Keratinocyte (primary cell): ENCODE measurements at regions not wholly inside any gene's neighbourhood (a gene's known extent, or its start where the extent isn't known, plus 50 kb on each side); places are given as distances from the start of the nearest gene placed in this dataset.

Source experiments
- DNase-seq: peaks from one replicate; pipeline ENCODE4 v3.0.0-alpha.2; 2011; ENCODE audit warnings: low read depth, missing footprints, low spot score
- FAIRE-seq: peaks from 2 replicates; lab custom pipeline; 2011; peaks lifted over from hg19 to GRCh38; lab: Jason Lieb, UNC
- H2AFZ ChIP-seq: 2 replicates; pipeline ENCODE4 v1.6.0; 2012; ENCODE audit warnings: low read length, control low read depth, inconsistent platforms; ENCODE audit not compliant: control insufficient read depth
- H3K27ac ChIP-seq: 2 replicates; pipeline ENCODE4 v1.5.1; 2011; ENCODE audit warnings: low read length; ENCODE audit not compliant: control insufficient read depth, insufficient read depth
- H3K27me3 ChIP-seq: 3 replicates; pipeline ENCODE4 v1.6.0; 2011; ENCODE audit warnings: low read length; ENCODE audit not compliant: control insufficient read depth, insufficient read depth; ENCODE audit errors: extremely low read depth
- H3K36me3 ChIP-seq, 2 experiments: 2 replicates in 1 of 2; 3 replicates in 1 of 2; pipeline ENCODE4 v1.5.1; 2011; ENCODE audit warnings: low read length in 2 of 2, mild to moderate bottlenecking in 1 of 2; ENCODE audit not compliant: control insufficient read depth in 2 of 2, insufficient read depth in 2 of 2; ENCODE audit errors: extremely low read depth in 1 of 2
- H3K4me1 ChIP-seq: 3 replicates; pipeline ENCODE4 v1.5.1; 2011; ENCODE audit warnings: low read length; ENCODE audit not compliant: control insufficient read depth, insufficient read depth; ENCODE audit errors: extremely low read depth
- H3K4me2 ChIP-seq: 3 replicates; pipeline ENCODE4 v1.6.0; 2011; ENCODE audit warnings: low read depth, low read length; ENCODE audit not compliant: control insufficient read depth, insufficient read depth; ENCODE audit errors: extremely low read depth
- H3K4me3 ChIP-seq, 3 experiments: fragments of 200-600 bp in 1 of 3; sonication (generic) in 1 of 3; 2 replicates in 2 of 3; 3 replicates in 1 of 3; pipeline ENCODE4 v1.5.1; 2011 to 2016; ENCODE audit warnings: low read length in 3 of 3, mild to moderate bottlenecking in 3 of 3, control low read depth in 2 of 3, inconsistent platforms in 1 of 3, low read depth in 1 of 3, mixed read lengths in 1 of 3, mixed run types in 1 of 3, moderate library complexity in 1 of 3; ENCODE audit not compliant: control insufficient read depth in 2 of 3, insufficient read depth in 2 of 3; ENCODE audit errors: extremely low read depth in 1 of 3
- H3K79me2 ChIP-seq: 2 replicates; pipeline ENCODE4 v1.6.0; 2012; ENCODE audit warnings: low read length; ENCODE audit not compliant: control insufficient read depth, insufficient read depth
- H3K9ac ChIP-seq: 3 replicates; pipeline ENCODE4 v1.6.0; 2011; ENCODE audit warnings: low read length; ENCODE audit not compliant: control insufficient read depth, insufficient read depth; ENCODE audit errors: extremely low read depth
- H3K9me1 ChIP-seq: 3 replicates; pipeline ENCODE4 v1.6.0; 2011; ENCODE audit warnings: low read length; ENCODE audit not compliant: control insufficient read depth, insufficient read depth; ENCODE audit errors: extremely low read depth
- H3K9me3 ChIP-seq: 2 replicates; pipeline ENCODE4 v1.5.1; 2012; ENCODE audit warnings: low read depth, low read length; ENCODE audit not compliant: control insufficient read depth
- H4K20me1 ChIP-seq: 3 replicates; pipeline ENCODE4 v1.6.0; 2011; ENCODE audit warnings: low read length; ENCODE audit not compliant: control insufficient read depth, insufficient read depth; ENCODE audit errors: extremely low read depth
- EZH2 ChIP-seq: IDR thresholded peaks from one replicate; pipeline ENCODE4 v1.6.1; 2012; ENCODE audit warnings: inconsistent platforms, mild to moderate bottlenecking, low read length, moderate library complexity
- dilution Hi-C: fragments of 300-500 bp; cut with MboI; formaldehyde crosslinking; loops from one replicate; pipeline ENCODE4 v1.7.0; 2020; ENCODE audit warnings: low sequenced_read_pairs; ENCODE audit not compliant: extremely low pct_ligation_motif_present
- TF ChIP-seq, protein P1 (sequence below), 3 experiments: IDR thresholded peaks in 1 of 3; conservative IDR thresholded peaks in 1 of 3; optimal IDR thresholded peaks in 1 of 3; 2 replicates in 2 of 3; 3 replicates in 1 of 3; pipeline versions ENCODE3 to v1.5.1; 2011; ENCODE audit warnings: low read length in 3 of 3, mild to moderate bottlenecking in 3 of 3, moderate library complexity in 2 of 3, control low read depth in 1 of 3, inconsistent platforms in 1 of 3; ENCODE audit not compliant: insufficient read depth in 2 of 3; ENCODE audit errors: extremely low read depth in 1 of 3

DNA sequence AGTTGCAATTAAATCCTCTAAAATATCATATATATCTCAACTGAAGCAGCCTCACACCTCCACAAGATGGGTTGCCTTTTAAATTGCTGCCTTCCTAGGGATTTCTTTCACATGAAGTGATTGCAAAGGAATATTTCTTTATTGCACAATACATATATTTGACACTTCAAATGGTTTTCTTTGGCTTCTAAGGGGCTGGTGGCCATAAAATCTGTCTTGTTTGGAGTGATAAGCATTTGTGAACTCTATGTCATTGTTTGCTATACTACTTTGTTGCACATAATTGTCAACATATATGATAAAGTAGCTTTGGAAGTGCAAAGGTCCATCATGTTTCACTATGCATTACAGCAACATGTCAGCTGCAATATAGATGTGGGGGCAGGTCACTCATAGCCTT, 2380.9 kb downstream of the PCDH9 start:
- Histone ChIP-seq H3K4me3 (no peak overlapping the region), H3K4me2 (no peak overlapping the region), H3K27ac (no peak overlapping the region), H3K9ac (no peak overlapping the region), H3K27me3 (no peaks in the 10 kb centered on the region), H2AFZ (no peak overlapping the region), H4K20me1 (no peaks in the 10 kb centered on the region), H3K4me1 (no peaks in the 10 kb centered on the region), H3K9me1 (no peaks in the 10 kb centered on the region), H3K79me2 (no peaks in the 10 kb centered on the region), H3K36me3 (no peaks in the 10 kb centered on the region), H3K9me3 (no peaks in the 10 kb centered on the region)
- TF ChIP-seq, protein P1, sequence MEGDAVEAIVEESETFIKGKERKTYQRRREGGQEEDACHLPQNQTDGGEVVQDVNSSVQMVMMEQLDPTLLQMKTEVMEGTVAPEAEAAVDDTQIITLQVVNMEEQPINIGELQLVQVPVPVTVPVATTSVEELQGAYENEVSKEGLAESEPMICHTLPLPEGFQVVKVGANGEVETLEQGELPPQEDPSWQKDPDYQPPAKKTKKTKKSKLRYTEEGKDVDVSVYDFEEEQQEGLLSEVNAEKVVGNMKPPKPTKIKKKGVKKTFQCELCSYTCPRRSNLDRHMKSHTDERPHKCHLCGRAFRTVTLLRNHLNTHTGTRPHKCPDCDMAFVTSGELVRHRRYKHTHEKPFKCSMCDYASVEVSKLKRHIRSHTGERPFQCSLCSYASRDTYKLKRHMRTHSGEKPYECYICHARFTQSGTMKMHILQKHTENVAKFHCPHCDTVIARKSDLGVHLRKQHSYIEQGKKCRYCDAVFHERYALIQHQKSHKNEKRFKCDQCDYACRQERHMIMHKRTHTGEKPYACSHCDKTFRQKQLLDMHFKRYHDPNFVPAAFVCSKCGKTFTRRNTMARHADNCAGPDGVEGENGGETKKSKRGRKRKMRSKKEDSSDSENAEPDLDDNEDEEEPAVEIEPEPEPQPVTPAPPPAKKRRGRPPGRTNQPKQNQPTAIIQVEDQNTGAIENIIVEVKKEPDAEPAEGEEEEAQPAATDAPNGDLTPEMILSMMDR (optimal IDR thresholded peaks at IDR 0.05 in 1 of 3, IDR thresholded peaks at IDR 0.05 in 1 of 3, conservative IDR thresholded peaks at IDR 0.05 in 1 of 3; ENCODE audit: extremely low read depth in 1 of 3, insufficient read depth in 2 of 3, low read length in 3 of 3) = no peak
- no peak for TF ChIP-seq EZH2
- FAIRE-seq = no peak
- dilution Hi-C loops = no loop called here
- no peak for DNase-seq

DNA sequence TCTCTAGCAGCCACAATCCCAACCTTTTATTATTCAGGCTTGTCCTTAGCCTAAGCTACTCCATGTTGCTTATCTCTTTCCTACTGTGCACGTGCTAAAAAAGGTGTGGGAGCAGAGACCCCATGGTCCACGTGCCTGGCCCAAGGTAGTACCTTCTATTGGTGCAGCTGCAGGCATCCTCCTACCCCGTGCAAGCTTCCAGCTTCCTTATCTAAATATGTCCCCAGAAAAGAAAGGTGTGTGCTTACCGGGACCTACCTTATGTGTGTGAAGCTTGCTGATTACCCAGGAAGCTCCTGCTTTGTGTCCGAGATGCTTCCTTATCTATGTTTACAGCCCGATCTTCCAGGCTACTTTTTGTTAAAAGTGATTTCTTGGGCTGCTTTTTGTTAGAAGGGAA, 2382.4 kb downstream of the PCDH9 start:
- no peaks in the 10 kb centered on the region for H3K27me3 ChIP-seq
- H3K4me2 ChIP-seq = no peak overlapping the region
- no peak for DNase-seq
- TF ChIP-seq, protein P1 (optimal IDR thresholded peaks at IDR 0.05 in 1 of 3, IDR thresholded peaks at IDR 0.05 in 1 of 3, conservative IDR thresholded peaks at IDR 0.05 in 1 of 3; ENCODE audit: extremely low read depth in 1 of 3, insufficient read depth in 2 of 3, low read length in 3 of 3) = no peak
- TF ChIP-seq EZH2 = no peak
- H3K9me3 ChIP-seq = no peaks in the 10 kb centered on the region
- H3K9me1 ChIP-seq = no peaks in the 10 kb centered on the region
- H3K36me3 ChIP-seq = no peaks in the 10 kb centered on the region
- no peaks in the 10 kb centered on the region for H4K20me1 ChIP-seq
- no peak overlapping the region for H3K27ac ChIP-seq
- H3K4me3 ChIP-seq = no peak overlapping the region
- no peak for FAIRE-seq
- no peak overlapping the region for H3K9ac ChIP-seq
- no peak overlapping the region for H2AFZ ChIP-seq
- no peaks in the 10 kb centered on the region for H3K79me2 ChIP-seq
- dilution Hi-C loops = no loop called here
- no peaks in the 10 kb centered on the region for H3K4me1 ChIP-seq
